Bronchial epithelial cell (primary cell): ENCODE measurements at regions not wholly inside any gene's neighbourhood (a gene's known extent, or its start where the extent isn't known, plus 50 kb on each side); places are given as distances from the start of the nearest gene placed in this dataset.
A peak's percentile ranks its signal among the peaks of the same experiment; 100 is the strongest.
"Not testable (repeated sequence)": the region's sequence is repeated elsewhere in the genome, so short reads cannot be mapped to it uniquely, and the experiment has no call there.

Experiments
- DNase-seq: peaks from one replicate; pipeline ENCODE4 v3.0.0-alpha.2; 2010; ENCODE audit warnings: low read depth
- FAIRE-seq: peaks from 2 replicates; lab custom pipeline; 2011; peaks lifted over from hg19 to GRCh38; lab: Jason Lieb, UNC
- H3K27me3 ChIP-seq: 2 replicates; pipeline ENCODE4 v1.5.1; 2011; ENCODE audit warnings: low read length; ENCODE audit not compliant: control insufficient read depth, insufficient read depth
- H3K36me3 ChIP-seq: 2 replicates; pipeline ENCODE4 v1.5.1; 2011; ENCODE audit warnings: low read length; ENCODE audit not compliant: control insufficient read depth, insufficient read depth
- H3K4me3 ChIP-seq: 2 replicates; pipeline ENCODE4 v1.5.1; 2011; ENCODE audit warnings: mild to moderate bottlenecking, low read depth, low read length, control low read depth
- CTCF ChIP-seq: IDR thresholded peaks from 2 replicates; pipeline ENCODE4 v1.5.1; 2011; ENCODE audit warnings: mild to moderate bottlenecking, moderate library complexity, low read length, control low read depth, inconsistent platforms; ENCODE audit not compliant: insufficient read depth, severe bottlenecking

- FAIRE-seq: peak; percentile 91
Observed at GRCh38 chr10:117457071-117457810, 82.0 kb upstream of the PDZD8 start.

GRCh38 chr10:117455346-117455745 lies 80.1 kb upstream of the PDZD8 start:
- DNase-seq: no peak
- Histone ChIP-seq H3K27me3 (no peaks in the 10 kb centered on the region), H3K36me3 (no peaks in the 10 kb centered on the region), H3K4me3 (no peak overlapping the region)
- FAIRE-seq: no peak
- TF ChIP-seq CTCF: no peak

More at GRCh38 chr10:117457071-117457810, 82.0 kb upstream of the PDZD8 start:
- TF ChIP-seq CTCF: no peak
- no peak overlapping the region for H3K4me3 ChIP-seq
- no peak for DNase-seq
- no peaks in the 10 kb centered on the region for H3K36me3 ChIP-seq
- no peaks in the 10 kb centered on the region for H3K27me3 ChIP-seq

GRCh38 chr10:117454502-117454901 lies 79.3 kb upstream of the PDZD8 start:
- no peak for TF ChIP-seq CTCF
- H3K27me3 ChIP-seq: no peaks in the 10 kb centered on the region
- FAIRE-seq (no peak), DNase-seq (peak; percentile 38)
- H3K36me3 ChIP-seq: no peaks in the 10 kb centered on the region
- no peak overlapping the region for H3K4me3 ChIP-seq

- H3K27me3 ChIP-seq: not testable (repeated sequence)
Observed at GRCh38 chr10:117453484-117453883, 78.2 kb upstream of the PDZD8 start.

GRCh38 chr10:117450940-117451339 lies 75.7 kb upstream of the PDZD8 start:
- DNase-seq: no peak
- Histone ChIP-seq H3K36me3 (no peaks in the 10 kb centered on the region), H3K4me3 (no peak overlapping the region), H3K27me3 (no peaks in the 10 kb centered on the region)
- FAIRE-seq: no peak
- no peak for TF ChIP-seq CTCF

More at GRCh38 chr10:117453484-117453883, 78.2 kb upstream of the PDZD8 start:
- H3K36me3 ChIP-seq, FAIRE-seq, H3K4me3 ChIP-seq, DNase-seq: not testable (repeated sequence)

GRCh38 chr10:117449636-117450035 lies 74.4 kb upstream of the PDZD8 start:
- Histone ChIP-seq H3K36me3 (no peaks in the 10 kb centered on the region), H3K27me3 (no peaks in the 10 kb centered on the region), H3K4me3 (no peak overlapping the region)
- FAIRE-seq: no peak
- TF ChIP-seq CTCF: peak; percentile 25
- no peak for DNase-seq
